GM18909 (cell line): ENCODE measurements at regions not wholly inside any gene's neighbourhood (a gene's known extent, or its start where the extent isn't known, plus 50 kb on each side); places are given as distances from the start of the nearest gene placed in this dataset.

Experiments used
- ATAC-seq: cut with Tn5 transposase; IDR thresholded peaks from one replicate; pipeline ENCODE4 v1.9.1; 2021; ENCODE audit warnings: mild to moderate bottlenecking; ENCODE audit not compliant: unreplicated experiment, poor library complexity

DNA sequence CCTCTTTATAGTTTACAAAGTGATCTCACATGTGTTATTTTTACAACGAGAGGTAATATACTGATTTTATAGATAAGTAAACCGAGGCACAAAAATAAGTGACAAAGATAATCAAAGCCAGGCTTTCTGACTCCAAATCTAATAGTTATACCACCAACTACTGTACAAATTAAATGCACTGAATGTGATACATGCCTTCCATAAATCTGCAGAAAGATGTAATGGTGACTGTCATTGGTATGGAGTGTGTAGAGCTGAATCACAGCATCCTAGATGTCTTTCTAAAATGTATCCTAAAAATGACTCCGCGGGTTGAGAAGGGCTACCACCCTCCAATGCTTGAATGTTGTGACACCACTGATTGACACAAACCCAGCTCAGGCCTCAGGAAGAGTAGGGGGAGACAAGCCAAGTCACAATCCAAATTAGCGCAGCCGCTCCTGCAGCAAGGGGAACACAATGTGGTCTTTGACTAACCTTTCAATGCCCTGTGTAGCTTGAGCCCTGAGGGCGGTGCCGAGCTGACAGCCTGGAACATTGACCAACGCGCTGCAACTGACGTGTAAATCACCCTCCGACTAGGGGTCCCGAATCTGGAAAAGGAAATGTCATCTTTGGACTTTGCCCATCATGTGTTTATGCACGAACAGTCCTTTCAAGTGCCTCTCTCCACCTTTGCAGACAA, 136.8 kb downstream of the OLIG3 start:
- ATAC-seq = no peak

DNA sequence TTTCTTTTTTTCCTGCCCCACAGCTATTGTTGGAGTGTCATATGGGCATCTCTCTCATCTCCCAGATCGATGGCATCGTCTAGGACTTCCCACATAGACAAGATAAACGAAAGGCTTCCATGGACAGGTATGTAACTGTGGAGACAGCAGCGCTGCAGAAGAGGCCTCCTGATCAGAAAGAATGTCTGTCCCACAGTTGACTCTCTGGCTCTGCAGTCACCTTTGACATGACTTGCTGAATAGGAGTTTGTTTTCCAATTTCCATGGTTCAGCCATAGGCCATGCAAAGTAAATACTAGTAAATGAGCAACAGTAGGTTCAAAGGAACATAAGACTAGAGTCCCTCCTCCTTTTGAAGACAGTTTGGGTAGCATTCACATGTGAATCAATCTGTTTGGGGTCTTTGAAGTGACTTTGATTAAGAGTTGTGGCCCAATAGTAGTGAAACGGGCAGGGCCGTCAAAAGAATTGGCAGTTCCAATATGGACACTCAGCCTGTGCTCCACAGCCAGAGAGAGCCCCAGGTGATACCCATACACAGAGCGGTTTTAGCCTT, 134.7 kb upstream of the IFNGR1 start:
- no peak for ATAC-seq

DNA sequence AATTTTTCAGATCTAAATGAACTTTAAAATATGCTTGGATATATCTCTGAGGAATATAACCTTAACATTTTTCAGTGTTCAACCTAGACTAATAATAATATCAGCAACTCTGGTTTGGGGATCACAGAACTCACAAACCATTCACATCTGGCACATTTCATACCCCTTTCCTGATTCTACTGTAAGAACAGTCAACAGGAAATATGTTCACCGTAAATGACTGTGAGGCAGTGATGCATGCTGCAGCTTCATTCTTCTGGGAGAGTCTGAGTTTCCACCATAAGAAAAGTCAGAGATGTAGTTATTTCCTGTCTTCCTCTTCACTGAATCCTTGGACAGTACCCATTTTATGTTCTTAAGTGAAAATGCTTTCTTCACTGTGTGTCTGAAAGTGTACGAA, 134.2 kb upstream of the IFNGR1 start:
- no peak for ATAC-seq

DNA sequence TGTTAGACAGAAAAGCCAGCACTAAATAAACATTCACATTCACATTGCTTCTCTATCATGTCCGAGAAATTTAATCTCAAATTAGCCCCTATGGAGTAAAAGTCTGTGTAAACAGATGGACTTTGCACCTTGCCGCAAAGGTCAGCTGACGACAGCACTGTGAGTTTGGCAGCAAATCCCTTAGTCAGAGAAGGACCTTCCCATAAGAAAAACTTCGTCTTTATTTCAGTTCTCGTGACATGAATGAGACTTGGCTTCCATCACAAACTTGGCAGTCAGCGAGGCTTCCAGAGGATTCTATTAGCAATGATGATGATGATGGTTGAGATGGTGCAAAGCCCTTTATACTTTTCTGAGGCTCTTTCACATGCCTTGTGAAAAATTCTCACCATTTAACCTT, 133.7 kb upstream of the IFNGR1 start:
- ATAC-seq = no peak

DNA sequence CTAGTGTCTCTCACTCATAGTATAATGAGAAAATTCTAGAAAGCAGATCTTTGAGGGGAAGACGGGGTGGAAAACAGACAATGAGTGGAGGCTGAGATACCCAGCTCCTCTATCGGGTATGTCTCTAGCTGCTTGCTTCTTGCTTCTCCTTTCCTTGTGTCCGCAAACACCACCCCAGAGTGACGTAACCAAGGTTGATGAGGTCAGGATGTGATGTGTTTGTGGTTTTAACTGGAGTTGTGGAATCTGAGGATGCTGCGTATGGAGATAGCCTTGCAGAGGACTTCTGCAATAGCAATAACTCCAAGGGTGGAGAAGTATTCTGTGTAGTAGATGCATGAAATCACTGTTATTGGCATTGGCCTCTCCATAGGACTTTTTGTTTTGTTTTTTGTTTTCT, 132.7 kb upstream of the IFNGR1 start:
- ATAC-seq = no peak

DNA sequence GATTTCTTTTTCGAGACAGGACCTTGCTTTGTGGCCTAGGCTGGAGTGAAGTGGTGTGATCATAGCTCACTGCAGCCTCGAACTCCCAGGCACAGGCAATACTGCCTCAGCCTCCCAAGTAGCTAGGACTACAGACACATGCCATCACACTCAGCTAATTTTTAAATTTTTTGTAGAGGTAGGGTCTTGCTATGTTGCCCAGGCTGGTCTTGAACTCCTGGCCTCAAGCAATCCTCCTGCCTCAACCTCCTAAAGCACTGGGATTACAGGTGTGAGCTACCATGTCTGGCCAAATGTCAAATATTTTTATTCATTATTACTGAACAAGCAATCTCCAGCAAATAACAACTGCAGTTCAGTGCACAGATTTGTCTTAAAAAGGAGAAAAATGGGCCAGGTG, 131.7 kb upstream of the IFNGR1 start:
- ATAC-seq = no peak

DNA sequence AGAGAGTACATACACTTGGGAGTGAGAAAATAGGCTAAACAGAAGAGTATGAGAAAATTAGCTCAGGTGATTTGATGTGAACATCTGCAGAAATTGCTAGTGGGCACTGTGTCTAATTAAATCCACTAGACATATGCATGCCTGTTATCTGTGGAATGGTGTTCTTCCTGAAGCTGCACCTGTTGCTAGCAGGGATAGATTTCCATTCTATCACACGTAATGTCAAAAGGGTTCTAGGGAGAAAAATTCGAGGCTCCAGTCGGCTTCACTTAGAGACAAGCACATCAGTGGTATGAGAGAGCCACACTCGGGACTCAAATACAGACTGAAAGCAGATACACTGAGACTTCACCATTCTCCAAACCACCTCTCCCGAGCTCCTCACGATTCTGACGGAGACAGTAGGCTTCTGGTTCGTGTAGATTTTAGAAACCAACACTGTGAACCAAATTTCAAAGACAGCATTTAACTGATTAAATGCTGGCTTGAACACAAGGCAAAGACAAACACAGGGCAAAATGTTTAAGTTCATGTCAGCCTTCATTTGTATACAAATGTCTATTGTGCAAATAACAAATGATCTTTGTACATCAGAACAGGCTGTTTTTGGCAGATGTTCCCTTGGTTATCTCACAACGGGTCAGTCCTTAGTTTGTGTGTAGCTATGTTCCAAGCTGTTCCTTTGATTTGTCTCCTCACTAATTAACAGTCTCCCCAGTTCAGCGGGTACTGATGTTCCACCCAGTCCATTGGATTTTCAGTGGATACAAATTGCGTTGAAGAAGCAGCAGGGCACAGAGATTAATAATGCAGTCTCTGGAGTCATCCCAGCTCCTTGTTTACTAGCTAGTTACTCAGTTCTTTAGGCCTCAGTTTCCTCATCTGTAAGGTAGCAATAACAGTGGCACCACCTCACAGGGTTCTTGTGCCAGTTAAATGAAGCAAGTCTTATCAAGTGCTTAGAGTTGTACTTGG, 131.0 kb upstream of the IFNGR1 start:
- ATAC-seq = no peak

DNA sequence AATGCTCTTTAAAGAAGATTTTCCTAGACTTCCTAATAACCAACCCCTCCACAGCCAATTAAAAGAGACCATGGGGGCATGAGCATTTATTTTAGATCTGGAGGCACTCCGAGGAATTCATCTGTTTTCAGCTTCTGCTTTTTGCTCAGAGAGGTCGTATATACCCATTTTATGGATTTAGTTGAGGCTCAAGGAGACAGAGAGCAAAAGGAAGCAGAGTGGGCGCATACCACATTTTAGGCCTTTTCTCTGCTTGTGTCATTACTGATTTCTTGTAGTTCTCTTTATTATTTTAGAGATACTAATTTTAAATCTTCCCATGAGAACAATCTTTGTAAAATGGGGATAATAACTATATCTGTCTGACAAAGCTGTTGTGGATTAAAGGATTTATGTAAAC, 129.6 kb upstream of the IFNGR1 start:
- no peak for ATAC-seq

DNA sequence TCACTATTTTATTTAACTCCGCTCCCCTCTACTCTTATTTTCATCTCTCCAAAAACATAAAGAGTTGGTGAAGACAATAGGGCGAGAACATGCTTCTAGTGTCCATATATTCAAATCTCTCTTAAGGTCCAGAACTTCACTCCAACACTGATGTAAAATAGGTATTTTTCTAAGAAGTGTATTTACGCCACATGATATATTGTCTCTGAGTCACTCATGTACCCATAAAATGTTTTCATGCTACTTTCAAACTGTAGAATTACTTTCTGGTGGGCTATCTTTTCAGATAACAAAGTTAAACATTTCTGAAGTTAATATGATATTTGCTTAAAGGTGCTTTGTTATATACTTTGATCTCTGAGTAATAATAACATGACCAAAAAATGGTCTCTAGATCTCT, 124.1 kb upstream of the IFNGR1 start:
- ATAC-seq = no peak

DNA sequence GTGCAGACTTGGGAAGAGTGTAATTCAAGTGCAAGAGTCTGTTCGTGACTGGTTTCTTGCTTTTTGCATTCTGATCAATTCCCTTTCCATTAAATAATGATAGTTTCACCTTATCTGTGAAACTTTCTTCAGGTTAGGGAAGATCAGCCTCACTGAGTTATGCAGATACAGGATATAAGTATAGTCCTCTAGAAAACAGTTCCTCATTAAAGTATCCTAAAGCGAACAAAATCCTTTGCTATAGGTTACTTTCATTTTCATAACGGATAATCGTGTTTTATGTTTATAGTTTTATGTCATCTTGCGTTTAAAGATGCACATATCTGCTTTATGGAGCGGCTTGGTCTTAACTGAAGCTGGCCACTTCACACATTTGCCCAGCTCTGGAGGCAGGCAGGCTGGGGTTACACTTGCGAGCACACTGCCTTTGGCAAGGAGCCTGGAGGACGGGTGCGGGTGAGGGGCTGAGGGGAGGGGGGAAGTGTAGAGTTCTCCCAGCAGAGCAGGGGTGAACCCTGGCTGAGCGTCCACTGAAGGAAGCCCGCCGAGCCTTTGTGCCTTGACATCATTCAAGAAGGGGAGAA, 123.5 kb upstream of the IFNGR1 start:
- ATAC-seq = no peak

DNA sequence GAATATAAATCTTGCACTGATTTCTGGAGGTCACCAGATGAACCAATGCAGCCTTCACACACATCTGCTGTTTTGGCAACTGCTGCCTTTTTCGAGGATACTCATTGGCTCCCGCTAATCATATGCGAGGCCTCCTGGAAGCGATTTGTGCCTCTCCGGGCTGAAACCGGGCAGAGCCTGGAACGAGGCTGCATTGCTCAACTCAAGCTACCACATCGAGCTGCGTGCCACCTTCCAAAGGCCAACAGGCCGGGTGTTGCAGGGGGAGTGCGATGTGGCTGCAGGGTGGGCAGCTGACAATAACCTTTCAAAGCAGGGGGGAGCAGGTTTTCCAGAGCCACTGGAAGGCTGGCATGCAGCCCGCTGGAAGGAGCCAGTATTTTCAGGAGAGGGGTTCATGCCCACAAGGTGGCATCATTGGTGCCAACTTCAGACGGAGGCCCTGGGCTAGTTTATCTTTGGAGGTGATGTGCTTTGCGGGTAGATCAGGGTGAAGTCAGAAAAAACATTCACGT, 122.6 kb upstream of the IFNGR1 start:
- no peak for ATAC-seq

DNA sequence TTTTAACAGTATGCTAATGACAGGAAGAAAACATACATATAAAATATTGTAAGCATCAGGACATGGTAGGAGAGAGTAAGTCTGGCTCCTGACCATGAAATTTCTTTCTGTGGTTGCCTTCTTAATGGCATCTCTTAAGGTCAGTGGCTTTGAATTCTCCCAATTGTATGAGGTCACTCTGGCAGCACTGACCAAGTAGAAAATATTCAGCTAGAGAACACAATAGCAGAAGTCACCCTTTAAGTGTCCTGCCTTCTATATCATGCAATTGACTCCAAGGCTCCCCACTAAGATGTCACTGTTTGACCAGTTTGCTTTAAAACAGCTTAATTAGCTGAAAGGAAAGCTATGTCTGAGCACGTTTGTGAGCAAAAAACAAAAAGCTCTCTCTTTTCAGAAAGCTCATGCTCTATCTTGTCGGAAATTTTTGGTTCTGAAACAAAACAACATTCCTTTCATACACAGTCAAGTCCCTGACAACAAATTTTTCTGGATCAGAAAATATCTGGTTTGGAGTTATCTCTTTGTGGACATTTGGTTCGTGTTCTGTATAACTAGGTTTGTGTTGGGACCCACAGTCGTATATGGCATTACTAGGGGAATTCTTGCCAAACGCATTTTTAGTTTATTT, 120.9 kb upstream of the IFNGR1 start:
- ATAC-seq = no peak

DNA sequence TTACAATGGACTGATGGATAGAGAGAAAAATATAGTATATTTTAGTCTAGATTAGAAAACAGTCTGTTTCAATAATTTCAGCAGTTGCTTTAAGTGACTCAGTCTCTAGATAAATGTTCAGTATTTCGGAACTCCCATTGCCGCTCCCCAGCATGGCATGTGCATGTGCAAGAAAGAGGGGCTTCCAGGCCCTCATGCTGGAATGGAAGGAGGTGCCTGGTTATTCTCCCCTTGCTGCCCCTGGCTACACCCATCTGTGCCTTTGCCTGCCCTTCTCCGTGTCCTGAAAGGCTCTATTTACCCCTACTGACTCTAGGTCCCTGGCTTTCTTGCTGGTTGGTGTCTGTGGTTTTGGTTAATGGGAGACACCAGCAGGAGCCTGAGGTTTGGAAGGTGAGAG, 115.7 kb upstream of the IFNGR1 start:
- ATAC-seq = no peak

DNA sequence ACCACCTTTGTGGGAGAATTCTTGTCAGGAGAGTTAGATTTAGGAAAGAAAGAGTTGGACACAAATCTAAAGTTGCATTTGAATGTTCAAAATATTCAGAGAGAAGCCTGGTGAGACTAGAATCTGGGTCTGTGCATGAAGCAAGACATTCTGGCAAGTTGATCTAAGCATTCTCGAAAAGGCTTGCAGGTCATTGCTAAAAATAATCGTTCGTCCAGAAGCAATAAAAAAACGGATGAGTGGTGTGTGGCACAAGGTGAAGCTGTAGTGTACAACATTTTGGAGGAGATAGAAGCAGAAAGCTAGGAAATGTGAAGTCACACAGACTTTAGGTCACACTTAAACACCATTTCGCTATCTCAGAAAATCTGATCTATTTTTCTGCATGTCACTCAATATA, 114.9 kb upstream of the IFNGR1 start:
- no peak for ATAC-seq

DNA sequence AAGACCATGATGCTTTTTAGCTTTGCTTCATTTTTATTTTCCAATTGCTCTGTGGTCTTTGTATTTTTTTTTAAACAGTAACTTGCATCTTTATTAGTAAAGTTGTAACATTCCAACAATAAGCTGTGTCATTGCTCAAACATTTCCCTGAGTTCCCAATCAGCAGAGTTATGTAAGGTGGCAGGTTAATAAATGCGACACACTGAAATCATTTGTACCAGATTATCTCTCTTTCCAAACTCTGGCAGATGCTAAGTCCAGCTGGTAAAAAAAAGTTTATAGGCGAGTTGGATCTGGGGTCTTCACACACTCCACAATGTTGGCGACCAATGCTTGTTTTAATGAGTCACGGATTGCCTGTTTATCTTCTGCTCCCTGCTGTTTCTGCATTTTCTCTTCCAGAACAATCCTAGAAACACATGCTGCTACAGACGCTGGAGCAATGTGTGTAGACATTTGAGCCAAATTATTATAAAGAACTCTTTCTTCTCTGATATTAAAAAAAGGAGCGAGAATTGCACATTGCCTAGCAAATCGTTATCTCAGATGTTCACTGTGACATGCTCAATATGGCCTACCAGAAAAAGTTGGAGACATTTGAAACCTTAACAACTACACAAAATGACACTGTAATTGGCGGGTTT, 113.6 kb upstream of the IFNGR1 start:
- ATAC-seq = no peak

DNA sequence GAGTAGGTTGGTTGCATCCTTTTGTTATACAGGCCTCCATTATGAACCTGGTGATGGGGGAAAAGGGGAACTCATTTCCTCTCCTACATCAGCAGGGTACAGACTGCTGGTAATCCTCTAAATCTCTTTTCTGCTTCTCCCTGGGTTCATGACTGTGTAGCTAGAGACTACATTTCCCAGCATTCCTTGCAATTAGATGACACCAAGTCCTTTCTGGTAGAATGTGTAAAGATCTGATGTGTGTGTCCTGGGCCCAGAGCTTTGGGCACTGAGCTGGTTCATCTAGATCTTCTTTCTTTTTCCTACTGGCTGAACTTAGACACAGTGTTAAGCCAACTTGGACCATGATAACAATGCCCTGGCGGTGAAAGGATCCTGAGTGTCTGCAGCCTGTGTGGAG, 104.7 kb upstream of the IFNGR1 start:
- no peak for ATAC-seq

DNA sequence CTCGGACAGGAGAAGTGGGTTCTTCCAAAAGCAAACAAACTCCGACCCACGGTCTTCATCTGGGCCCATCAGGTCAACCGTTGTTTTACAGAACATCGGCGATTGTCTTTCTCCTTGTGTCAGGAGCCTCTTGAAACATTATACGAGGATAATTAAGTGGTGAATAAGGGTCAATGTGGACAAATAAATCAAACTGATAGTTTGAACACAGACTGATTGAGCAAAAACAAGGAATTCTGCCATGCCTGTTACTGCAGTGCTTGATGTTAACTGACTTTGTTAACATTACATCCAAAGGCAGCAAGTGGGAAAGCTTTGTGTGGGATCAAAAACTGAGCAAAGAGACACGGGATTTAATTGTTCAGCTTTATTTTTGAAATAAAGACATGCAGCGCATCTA, 101.1 kb upstream of the IFNGR1 start:
- ATAC-seq = no peak

DNA sequence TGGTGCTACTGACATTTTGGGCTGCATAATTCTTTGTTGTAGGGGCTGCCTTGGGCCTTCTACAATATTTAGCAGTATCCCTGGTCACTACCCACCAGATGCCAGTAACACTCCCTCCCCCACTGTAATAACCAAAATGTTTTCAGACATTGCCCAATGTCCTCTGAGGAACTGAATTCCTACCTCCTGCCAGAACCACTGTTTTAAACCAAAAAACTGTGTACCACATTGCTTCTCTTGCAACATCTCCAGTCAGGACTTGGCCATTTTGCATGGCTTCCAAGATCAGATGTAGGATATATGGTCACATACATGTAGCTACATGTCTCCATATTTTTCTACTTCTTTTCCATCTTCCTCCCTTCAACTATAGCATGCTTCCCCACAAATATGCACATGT, 97.4 kb upstream of the IFNGR1 start:
- no peak for ATAC-seq

DNA sequence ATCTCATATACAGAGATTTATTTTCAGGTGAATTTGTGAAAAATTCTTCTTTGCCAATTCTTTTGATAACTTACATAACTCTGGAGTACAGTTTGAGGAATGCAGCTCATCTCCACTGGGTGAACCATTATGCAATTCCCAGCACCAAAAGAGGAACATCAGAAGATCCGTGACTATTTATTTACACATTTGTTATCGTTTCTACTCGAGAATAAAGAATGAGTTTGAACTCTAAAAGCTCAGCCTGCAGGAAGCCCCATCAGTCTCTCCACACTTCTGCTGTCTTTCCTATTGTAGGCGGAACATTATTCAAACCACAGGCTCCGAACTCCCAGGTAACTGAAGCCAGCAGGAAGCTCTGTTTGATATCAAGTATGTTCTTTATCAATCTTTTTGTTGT, 95.9 kb upstream of the IFNGR1 start:
- no peak for ATAC-seq
